ENCODE measurements at regions not wholly inside any gene's neighbourhood (a gene's known extent, or its start where the extent isn't known, plus 50 kb on each side); places are given as distances from the start of the nearest gene placed in this dataset.

GRCh38 chrX:46034868-46035267, 510.4 kb downstream of the ZNF674 start:
- no peak overlapping the region for H3K27ac ChIP-seq (ENCODE audit: control insufficient read depth, insufficient read depth, low read length)
- H3K79me2 ChIP-seq (ENCODE audit: control insufficient read depth, insufficient read depth, low read length) = no peaks in the 10 kb centered on the region
- no peak overlapping the region for H2AFZ ChIP-seq (ENCODE audit: control insufficient read depth, low read length)
- no peak for FAIRE-seq
- H3K9ac ChIP-seq (ENCODE audit: control insufficient read depth, extremely low read depth, insufficient read depth, low read length) = no peak overlapping the region
- H3K9me1 ChIP-seq (ENCODE audit: control insufficient read depth, extremely low read depth, insufficient read depth, low read length) = no peaks in the 10 kb centered on the region
- DNase-seq (ENCODE audit: low read depth, low spot score) = no peak
- no peak overlapping the region for H3K4me3 ChIP-seq (ENCODE audit: control insufficient read depth in 2 of 3, extremely low read depth in 1 of 3, insufficient read depth in 2 of 3, low read depth in 1 of 3, low read length in 3 of 3)
- TF ChIP-seq EZH2 (IDR thresholded peaks at IDR 0.05; ENCODE audit: low read length) = no peak
- TF ChIP-seq, protein P1, sequence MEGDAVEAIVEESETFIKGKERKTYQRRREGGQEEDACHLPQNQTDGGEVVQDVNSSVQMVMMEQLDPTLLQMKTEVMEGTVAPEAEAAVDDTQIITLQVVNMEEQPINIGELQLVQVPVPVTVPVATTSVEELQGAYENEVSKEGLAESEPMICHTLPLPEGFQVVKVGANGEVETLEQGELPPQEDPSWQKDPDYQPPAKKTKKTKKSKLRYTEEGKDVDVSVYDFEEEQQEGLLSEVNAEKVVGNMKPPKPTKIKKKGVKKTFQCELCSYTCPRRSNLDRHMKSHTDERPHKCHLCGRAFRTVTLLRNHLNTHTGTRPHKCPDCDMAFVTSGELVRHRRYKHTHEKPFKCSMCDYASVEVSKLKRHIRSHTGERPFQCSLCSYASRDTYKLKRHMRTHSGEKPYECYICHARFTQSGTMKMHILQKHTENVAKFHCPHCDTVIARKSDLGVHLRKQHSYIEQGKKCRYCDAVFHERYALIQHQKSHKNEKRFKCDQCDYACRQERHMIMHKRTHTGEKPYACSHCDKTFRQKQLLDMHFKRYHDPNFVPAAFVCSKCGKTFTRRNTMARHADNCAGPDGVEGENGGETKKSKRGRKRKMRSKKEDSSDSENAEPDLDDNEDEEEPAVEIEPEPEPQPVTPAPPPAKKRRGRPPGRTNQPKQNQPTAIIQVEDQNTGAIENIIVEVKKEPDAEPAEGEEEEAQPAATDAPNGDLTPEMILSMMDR (optimal IDR thresholded peaks at IDR 0.05 in 1 of 3, IDR thresholded peaks at IDR 0.05 in 1 of 3, conservative IDR thresholded peaks at IDR 0.05 in 1 of 3; ENCODE audit: extremely low read depth in 1 of 3, insufficient read depth in 2 of 3, low read length in 3 of 3) = no peak
- H3K9me3 ChIP-seq (ENCODE audit: control insufficient read depth, low read depth, low read length) = no peaks in the 10 kb centered on the region
- no peaks in the 10 kb centered on the region for H3K36me3 ChIP-seq (ENCODE audit: control insufficient read depth in 2 of 2, extremely low read depth in 1 of 2, insufficient read depth in 2 of 2, low read length in 2 of 2)
- no peaks in the 10 kb centered on the region for H3K27me3 ChIP-seq (ENCODE audit: control insufficient read depth, extremely low read depth, insufficient read depth, low read length)
- H3K4me2 ChIP-seq (ENCODE audit: control insufficient read depth, extremely low read depth, insufficient read depth, low read depth, low read length) = no peak overlapping the region
- dilution Hi-C loops (cut with MboI; ENCODE audit: extremely low pct_ligation_motif_present, low sequenced_read_pairs) = no loop called here
- H3K4me1 ChIP-seq (ENCODE audit: control insufficient read depth, extremely low read depth, insufficient read depth, low read length) = no peaks in the 10 kb centered on the region
- H4K20me1 ChIP-seq (ENCODE audit: control insufficient read depth, extremely low read depth, insufficient read depth, low read length) = no peaks in the 10 kb centered on the region

DNA sequence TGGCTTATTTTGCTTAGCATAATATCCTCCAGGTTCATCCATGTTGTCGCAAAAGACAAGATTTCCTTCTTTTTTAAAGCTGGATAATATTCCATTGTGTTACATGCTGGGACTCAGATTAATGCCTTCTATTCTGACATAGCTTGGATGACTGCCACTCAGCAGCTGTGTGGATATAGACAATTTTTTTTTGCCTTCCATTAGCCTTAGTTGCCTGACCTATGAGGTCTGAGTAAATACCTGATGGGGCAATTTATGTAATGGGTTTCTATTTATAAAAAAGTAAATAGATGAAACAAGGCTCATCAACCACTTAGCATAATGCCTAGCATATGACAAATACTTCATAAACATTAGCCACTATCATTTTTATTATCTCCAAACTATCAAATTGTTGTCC, 515.4 kb downstream of the ZNF674 start:
- no peak for TF ChIP-seq EZH2 (IDR thresholded peaks at IDR 0.05; ENCODE audit: low read length)
- TF ChIP-seq, protein P1 (optimal IDR thresholded peaks at IDR 0.05 in 1 of 3, IDR thresholded peaks at IDR 0.05 in 1 of 3, conservative IDR thresholded peaks at IDR 0.05 in 1 of 3; ENCODE audit: extremely low read depth in 1 of 3, insufficient read depth in 2 of 3, low read length in 3 of 3) = no peak
- no peak for DNase-seq (ENCODE audit: low read depth, low spot score)
- FAIRE-seq = no peak

More for the DNA sequence above, 515.4 kb downstream of the ZNF674 start:
- no peak overlapping the region for H3K9ac ChIP-seq (ENCODE audit: control insufficient read depth, extremely low read depth, insufficient read depth, low read length)
- H3K4me2 ChIP-seq (ENCODE audit: control insufficient read depth, extremely low read depth, insufficient read depth, low read depth, low read length) = no peak overlapping the region
- H3K4me1 ChIP-seq (ENCODE audit: control insufficient read depth, extremely low read depth, insufficient read depth, low read length) = no peaks in the 10 kb centered on the region
- no peak overlapping the region for H3K27ac ChIP-seq (ENCODE audit: control insufficient read depth, insufficient read depth, low read length)
- H3K9me3 ChIP-seq (ENCODE audit: control insufficient read depth, low read depth, low read length) = no peaks in the 10 kb centered on the region
- no peaks in the 10 kb centered on the region for H3K27me3 ChIP-seq (ENCODE audit: control insufficient read depth, extremely low read depth, insufficient read depth, low read length)
- dilution Hi-C loops (cut with MboI; ENCODE audit: extremely low pct_ligation_motif_present, low sequenced_read_pairs) = no loop called here
- H3K9me1 ChIP-seq (ENCODE audit: control insufficient read depth, extremely low read depth, insufficient read depth, low read length) = no peaks in the 10 kb centered on the region
- no peaks in the 10 kb centered on the region for H3K79me2 ChIP-seq (ENCODE audit: control insufficient read depth, insufficient read depth, low read length)
- H2AFZ ChIP-seq (ENCODE audit: control insufficient read depth, low read length) = no peak overlapping the region
- H3K36me3 ChIP-seq (ENCODE audit: control insufficient read depth in 2 of 2, extremely low read depth in 1 of 2, insufficient read depth in 2 of 2, low read length in 2 of 2) = no peaks in the 10 kb centered on the region
- H3K4me3 ChIP-seq (ENCODE audit: control insufficient read depth in 2 of 3, extremely low read depth in 1 of 3, insufficient read depth in 2 of 3, low read depth in 1 of 3, low read length in 3 of 3) = no peak overlapping the region
- no peaks in the 10 kb centered on the region for H4K20me1 ChIP-seq (ENCODE audit: control insufficient read depth, extremely low read depth, insufficient read depth, low read length)
